Panc1 (cell line): ENCODE measurements at regions not wholly inside any gene's neighbourhood (a gene's known extent, or its start where the extent isn't known, plus 50 kb on each side); places are given as distances from the start of the nearest gene placed in this dataset.

Experiments used
- ATAC-seq: fragments of 200-7000 bp; cut with Tn5 transposase; 2 replicates; pipeline ENCODE4 v1.9.1; 2020; ENCODE audit warnings: mild to moderate bottlenecking, moderate library complexity
- BruUV-seq: library from RNA; stranded (reverse); fragments of 400-500 nt; replicated peaks from 2 replicates; lab custom pipeline; 2021; lab: Mats Ljungman, UMichigan
- CTCF ChIA-PET: fragments of 300-600 bp; sonication (Branson Sonifier 250); formaldehyde crosslinking; loops from one replicate; lab custom pipeline; 2022; ENCODE audit warnings: antibody characterized with exemption; lab: Charles Lee
- POLR2A ChIA-PET: fragments of 300-600 bp; sonication (Branson Sonifier 250); formaldehyde crosslinking; loops from one replicate; lab custom pipeline; 2022; ENCODE audit warnings: antibody characterized with exemption; lab: Charles Lee
- DNase-seq: peaks from one replicate; pipeline ENCODE4 v3.0.0-alpha.2; 2010; ENCODE audit warnings: low read depth, low spot score
- H3K27ac ChIP-seq: 2 replicates; pipeline ENCODE4 v1.5.1; 2011; ENCODE audit warnings: mild to moderate bottlenecking, low read length, inconsistent platforms
- H3K27me3 ChIP-seq: fragments of 200-500 bp; sonication (Bioruptor generic); 2 replicates; pipeline ENCODE4 v1.6.0; 2014; ENCODE audit warnings: low read length, inconsistent platforms; ENCODE audit not compliant: control insufficient read depth, insufficient read depth
- H3K36me3 ChIP-seq: fragments of 200-500 bp; sonication (Bioruptor generic); 2 replicates; pipeline ENCODE4 v1.5.1; 2014; ENCODE audit warnings: inconsistent platforms, mild to moderate bottlenecking, low read length, moderate library complexity; ENCODE audit not compliant: control insufficient read depth, insufficient read depth
- H3K4me1 ChIP-seq: 2 replicates; pipeline ENCODE4 v1.5.1; 2011; ENCODE audit warnings: inconsistent platforms, mild to moderate bottlenecking, low read length, moderate library complexity; ENCODE audit not compliant: control insufficient read depth, insufficient read depth
- H3K4me3 ChIP-seq, 2 experiments: 2 replicates each; pipeline ENCODE4 v1.5.1; 2011 to 2012; ENCODE audit warnings: low read depth in 2 of 2, low read length in 2 of 2, mild to moderate bottlenecking in 2 of 2, inconsistent platforms in 1 of 2, moderate library complexity in 1 of 2
- H3K9me3 ChIP-seq: fragments of 200-500 bp; sonication (Bioruptor generic); 2 replicates; pipeline ENCODE4 v1.5.1; 2014; ENCODE audit warnings: low read depth, mild to moderate bottlenecking, inconsistent platforms, low read length, moderate library complexity; ENCODE audit not compliant: control insufficient read depth, insufficient read depth
- POLR2AphosphoS5 ChIP-seq: IDR thresholded peaks from 2 replicates; pipeline ENCODE4 v1.6.1; 2012; ENCODE audit warnings: mild to moderate bottlenecking, low read depth, low read length, moderate library complexity
- SIN3A ChIP-seq: IDR thresholded peaks from 2 replicates; pipeline ENCODE4 v1.6.1; 2012; ENCODE audit warnings: low read depth, mild to moderate bottlenecking, low read length, moderate library complexity, borderline replicate concordance; ENCODE audit not compliant: insufficient read depth
- TCF7L2 ChIP-seq: IDR thresholded peaks from 2 replicates; pipeline ENCODE4 v1.6.1; 2011; ENCODE audit warnings: mild to moderate bottlenecking, low read depth, low read length, inconsistent platforms
- in situ Hi-C: cut with HindIII; loops from 2 replicates; pipeline ENCODE4 v1.10.0; 2016; ENCODE audit warnings: low sequenced_read_pairs, low pct_unique_long_range_greater_than_20kb
- intact Hi-C: fragments of 100-400 bp; cut with micrococcal nuclease; formaldehyde crosslinking; loops from one replicate; pipeline ENCODE4 v1.10.0; 2022; ENCODE audit not compliant: unreplicated experiment
- TF ChIP-seq, protein P1 (sequence below), 2 experiments: IDR thresholded peaks; 2 replicates each; pipeline ENCODE4 v1.6.1; 2011 to 2012; ENCODE audit warnings: low read depth in 2 of 2, control low read depth in 1 of 2, low read length in 1 of 2, mild to moderate bottlenecking in 1 of 2, moderate library complexity in 1 of 2; ENCODE audit not compliant: insufficient read depth in 1 of 2
- TF ChIP-seq, protein P2 (sequence below): fragments of 450-650 bp; IDR thresholded peaks from 2 replicates; pipeline ENCODE4 v1.5.1; 2017; ENCODE audit warnings: mild to moderate bottlenecking

DNA sequence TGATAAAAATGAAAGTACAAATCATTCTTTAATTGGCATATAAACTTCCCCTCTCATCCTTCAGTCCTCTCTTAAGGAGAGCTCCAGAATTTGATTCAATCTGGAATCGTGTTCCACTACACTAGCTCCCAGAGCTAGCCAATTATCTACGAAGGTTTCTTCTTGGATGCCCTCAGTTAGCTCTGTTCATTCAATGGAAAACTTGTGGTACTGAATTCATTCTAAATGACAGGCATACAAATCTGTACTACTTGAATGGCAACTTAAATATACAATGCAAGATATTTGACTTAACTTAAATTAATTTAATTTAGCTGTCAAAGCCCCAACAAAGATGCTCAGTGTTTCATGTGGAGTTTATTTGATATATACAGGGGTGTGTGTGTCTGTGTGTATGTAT is 1474.2 kb upstream of the CELF4 start:
- Histone ChIP-seq H3K4me1 (no peaks in the 10 kb centered on the region), H3K9me3 (no peaks in the 10 kb centered on the region), H3K27me3 (no peaks in the 10 kb centered on the region), H3K4me3 (no peak overlapping the region), H3K36me3 (no peaks in the 10 kb centered on the region), H3K27ac (no peak overlapping the region)
- DNase-seq (no peak), ATAC-seq (no peak)
- POLR2A ChIA-PET: no interaction called here
- in situ Hi-C loops: no loop called here
- TF ChIP-seq TCF7L2: no peak
- TF ChIP-seq, protein P1, sequence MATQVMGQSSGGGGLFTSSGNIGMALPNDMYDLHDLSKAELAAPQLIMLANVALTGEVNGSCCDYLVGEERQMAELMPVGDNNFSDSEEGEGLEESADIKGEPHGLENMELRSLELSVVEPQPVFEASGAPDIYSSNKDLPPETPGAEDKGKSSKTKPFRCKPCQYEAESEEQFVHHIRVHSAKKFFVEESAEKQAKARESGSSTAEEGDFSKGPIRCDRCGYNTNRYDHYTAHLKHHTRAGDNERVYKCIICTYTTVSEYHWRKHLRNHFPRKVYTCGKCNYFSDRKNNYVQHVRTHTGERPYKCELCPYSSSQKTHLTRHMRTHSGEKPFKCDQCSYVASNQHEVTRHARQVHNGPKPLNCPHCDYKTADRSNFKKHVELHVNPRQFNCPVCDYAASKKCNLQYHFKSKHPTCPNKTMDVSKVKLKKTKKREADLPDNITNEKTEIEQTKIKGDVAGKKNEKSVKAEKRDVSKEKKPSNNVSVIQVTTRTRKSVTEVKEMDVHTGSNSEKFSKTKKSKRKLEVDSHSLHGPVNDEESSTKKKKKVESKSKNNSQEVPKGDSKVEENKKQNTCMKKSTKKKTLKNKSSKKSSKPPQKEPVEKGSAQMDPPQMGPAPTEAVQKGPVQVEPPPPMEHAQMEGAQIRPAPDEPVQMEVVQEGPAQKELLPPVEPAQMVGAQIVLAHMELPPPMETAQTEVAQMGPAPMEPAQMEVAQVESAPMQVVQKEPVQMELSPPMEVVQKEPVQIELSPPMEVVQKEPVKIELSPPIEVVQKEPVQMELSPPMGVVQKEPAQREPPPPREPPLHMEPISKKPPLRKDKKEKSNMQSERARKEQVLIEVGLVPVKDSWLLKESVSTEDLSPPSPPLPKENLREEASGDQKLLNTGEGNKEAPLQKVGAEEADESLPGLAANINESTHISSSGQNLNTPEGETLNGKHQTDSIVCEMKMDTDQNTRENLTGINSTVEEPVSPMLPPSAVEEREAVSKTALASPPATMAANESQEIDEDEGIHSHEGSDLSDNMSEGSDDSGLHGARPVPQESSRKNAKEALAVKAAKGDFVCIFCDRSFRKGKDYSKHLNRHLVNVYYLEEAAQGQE (IDR thresholded peaks at IDR 0.05; ENCODE audit: insufficient read depth in 1 of 2, low read depth in 2 of 2, low read length in 1 of 2): no peak
- TF ChIP-seq, protein P2, sequence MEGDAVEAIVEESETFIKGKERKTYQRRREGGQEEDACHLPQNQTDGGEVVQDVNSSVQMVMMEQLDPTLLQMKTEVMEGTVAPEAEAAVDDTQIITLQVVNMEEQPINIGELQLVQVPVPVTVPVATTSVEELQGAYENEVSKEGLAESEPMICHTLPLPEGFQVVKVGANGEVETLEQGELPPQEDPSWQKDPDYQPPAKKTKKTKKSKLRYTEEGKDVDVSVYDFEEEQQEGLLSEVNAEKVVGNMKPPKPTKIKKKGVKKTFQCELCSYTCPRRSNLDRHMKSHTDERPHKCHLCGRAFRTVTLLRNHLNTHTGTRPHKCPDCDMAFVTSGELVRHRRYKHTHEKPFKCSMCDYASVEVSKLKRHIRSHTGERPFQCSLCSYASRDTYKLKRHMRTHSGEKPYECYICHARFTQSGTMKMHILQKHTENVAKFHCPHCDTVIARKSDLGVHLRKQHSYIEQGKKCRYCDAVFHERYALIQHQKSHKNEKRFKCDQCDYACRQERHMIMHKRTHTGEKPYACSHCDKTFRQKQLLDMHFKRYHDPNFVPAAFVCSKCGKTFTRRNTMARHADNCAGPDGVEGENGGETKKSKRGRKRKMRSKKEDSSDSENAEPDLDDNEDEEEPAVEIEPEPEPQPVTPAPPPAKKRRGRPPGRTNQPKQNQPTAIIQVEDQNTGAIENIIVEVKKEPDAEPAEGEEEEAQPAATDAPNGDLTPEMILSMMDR: no peak
- TF ChIP-seq POLR2AphosphoS5: no peak
- no peak for TF ChIP-seq SIN3A
- CTCF ChIA-PET: no interaction called here
- intact Hi-C loops: no loop called here
- BruUV-seq: no TSS peak

DNA sequence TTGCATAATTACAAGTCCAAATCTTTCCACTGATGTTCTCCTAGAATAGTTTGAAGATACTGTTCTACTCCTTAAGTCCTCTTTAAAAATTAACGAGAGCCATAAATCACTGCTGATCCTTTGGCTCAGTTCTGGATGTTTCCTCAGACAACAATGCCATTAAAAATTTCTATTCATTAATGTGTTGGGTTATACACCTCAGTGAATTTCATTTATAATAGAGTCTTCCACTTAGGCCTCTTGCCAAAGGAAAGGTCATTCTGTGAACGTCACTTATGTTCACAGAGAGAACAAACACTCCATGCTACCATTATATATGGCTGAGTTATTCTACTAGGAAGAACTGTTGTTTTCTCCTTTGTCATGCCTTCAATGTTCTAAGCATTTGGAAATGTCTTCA is 1472.3 kb upstream of the CELF4 start:
- Histone ChIP-seq H3K4me1 (no peaks in the 10 kb centered on the region), H3K27me3 (no peaks in the 10 kb centered on the region), H3K27ac (no peak overlapping the region), H3K36me3 (no peaks in the 10 kb centered on the region), H3K4me3 (no peak overlapping the region), H3K9me3 (no peaks in the 10 kb centered on the region)
- intact Hi-C loops: no loop called here
- POLR2A ChIA-PET: no interaction called here
- DNase-seq (no peak), ATAC-seq (no peak)
- no TSS peak for BruUV-seq
- CTCF ChIA-PET: no interaction called here
- TF ChIP-seq, protein P2: no peak
- no peak for TF ChIP-seq TCF7L2
- in situ Hi-C loops: no loop called here

DNA sequence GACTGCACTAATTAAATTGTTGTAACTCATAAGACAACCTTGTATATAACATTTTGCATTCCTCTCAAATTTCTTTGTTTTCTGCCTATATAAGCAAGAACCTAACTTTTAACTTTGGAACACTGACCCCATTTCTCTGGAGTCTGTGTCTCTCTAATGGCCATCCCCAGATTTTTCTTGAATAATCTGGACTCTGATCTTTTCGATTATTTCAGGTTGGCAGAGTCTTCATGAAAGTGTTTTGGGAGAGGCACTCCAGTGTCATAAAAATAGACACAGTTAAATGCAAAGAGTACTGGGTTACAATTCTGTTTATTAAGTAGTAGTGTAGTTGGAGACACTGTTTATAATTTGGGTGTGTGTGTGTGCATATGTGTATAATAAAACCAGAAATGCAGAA is 1467.7 kb upstream of the CELF4 start:
- no peak overlapping the region for H3K4me3 ChIP-seq
- no peaks in the 10 kb centered on the region for H3K36me3 ChIP-seq
- no peak overlapping the region for H3K27ac ChIP-seq
- H3K27me3 ChIP-seq: no peaks in the 10 kb centered on the region
- DNase-seq (no peak), ATAC-seq (no peak)
- BruUV-seq: no TSS peak
- TF ChIP-seq, protein P2: no peak
- TF ChIP-seq TCF7L2 (no peak), SIN3A (no peak), POLR2AphosphoS5 (no peak)
- TF ChIP-seq, protein P1 (IDR thresholded peaks at IDR 0.05; ENCODE audit: insufficient read depth in 1 of 2, low read depth in 2 of 2, low read length in 1 of 2): no peak
- H3K4me1 ChIP-seq: no peaks in the 10 kb centered on the region
- ChIA-PET POLR2A (no interaction called here), CTCF (no interaction called here)
- intact Hi-C loops (no loop called here), in situ Hi-C loops (no loop called here)
- no peaks in the 10 kb centered on the region for H3K9me3 ChIP-seq
